ENCODE measurements at regions not wholly inside any gene's neighbourhood (a gene's known extent, or its start where the extent isn't known, plus 50 kb on each side); places are given as distances from the start of the nearest gene placed in this dataset.

DNA sequence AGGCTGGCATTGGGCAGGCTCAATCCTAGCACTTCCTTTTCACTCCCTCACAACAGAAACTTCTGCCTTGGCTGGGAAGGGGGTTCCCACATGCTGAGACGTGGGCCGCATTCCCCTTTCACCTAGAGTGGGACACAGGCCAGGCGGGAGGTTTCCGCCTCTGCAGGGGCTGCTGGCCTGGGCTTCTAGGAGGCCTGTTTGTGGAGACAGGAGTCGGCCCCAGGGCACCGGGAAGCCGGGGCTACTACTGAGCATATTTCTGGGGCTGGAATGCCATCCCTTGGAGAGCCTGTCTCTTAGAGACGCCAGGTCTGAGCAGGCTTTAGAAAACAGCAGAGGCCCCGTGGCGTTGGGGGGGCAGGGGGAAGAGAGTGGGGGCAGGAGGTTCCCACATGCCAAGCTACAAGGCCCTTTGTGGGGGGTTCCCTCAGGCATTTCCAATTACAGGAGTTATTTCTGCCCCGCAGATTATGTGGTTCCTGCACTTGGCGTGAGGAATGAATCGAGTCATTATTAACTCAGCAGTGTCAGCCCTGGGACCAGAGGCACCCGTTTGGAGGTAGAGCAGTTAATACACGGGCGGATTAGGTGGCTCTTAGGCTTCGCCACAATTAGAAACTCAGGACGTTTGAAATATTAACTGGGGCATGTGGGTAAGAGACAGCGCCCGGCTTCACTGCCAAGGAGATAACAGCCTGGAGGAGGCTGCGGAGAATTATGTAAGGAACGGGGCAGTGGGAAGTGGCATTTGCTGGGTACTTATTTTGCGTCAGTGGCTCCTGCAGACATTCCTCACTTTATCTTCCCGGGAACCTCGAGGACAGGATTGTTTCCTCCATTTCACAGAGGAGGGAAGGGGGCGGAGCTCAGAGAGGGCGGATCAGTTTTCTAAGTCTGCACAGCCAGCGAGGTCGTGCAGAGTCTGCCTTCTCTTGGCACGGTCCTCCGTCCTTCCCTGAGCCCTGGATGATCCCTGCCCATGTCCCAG, 162.5 kb downstream of the MAF start:
- DNase-seq = no peak

DNA sequence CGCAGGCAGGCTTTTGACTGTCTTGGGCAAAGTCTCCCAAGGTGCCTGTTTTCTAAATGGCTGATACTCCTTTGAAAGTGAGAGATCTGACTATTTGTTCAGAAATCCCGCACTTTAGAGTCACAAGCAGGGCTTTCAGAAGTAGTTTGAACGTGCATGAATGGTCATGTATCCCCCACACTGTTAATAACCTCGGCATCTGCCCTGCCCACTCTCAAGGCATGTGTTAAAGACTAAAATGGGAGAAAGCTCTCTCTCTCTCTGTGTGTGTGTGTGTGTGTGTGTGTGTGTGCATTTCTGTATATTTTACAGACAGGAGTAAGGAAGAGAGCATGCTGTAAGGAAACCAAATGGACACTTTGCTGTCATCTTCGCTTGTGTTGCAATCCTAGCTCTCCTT, 163.7 kb downstream of the MAF start:
- DNase-seq = no peak

GRCh38 chr16:79434771-79435170, 165.8 kb downstream of the MAF start:
- DNase-seq = no peak

DNA sequence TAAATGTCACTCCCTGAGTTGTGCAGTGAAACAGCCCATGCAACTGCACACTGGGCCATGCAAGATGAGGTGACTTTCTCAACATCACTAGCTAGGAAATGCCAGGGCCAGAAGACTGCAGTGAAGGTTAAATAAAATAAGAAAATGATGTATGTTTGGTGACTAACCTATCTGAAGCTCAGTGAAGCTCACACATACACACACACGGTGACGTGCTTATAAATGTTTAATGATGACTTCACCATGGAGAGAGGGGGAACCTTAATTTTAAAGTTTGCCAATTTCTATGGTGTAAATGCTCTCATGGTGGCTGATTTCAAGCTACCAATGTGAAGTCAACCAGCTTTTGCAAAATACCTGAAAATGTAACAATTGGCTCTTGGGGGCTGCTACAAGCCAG, 166.4 kb downstream of the MAF start:
- no peak for DNase-seq

DNA sequence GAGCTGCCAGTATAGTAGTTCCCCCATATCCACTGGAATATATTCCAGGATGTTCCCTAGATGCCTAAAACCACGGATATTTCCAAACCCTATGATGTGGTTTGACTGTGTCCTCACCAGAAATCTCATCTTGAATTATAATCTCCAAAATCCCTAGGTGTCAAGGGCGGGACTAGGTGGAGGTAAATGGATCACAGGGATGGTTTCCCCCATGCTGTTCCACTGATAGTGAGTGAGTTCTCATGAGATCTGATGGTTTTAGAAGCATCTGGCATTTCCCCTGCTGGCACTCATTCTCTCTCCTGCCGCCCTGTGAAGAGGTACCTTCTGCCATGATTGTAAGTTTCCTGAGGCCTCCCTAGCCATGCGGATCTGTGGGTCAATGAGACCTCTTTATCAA, 168.6 kb downstream of the MAF start:
- DNase-seq = no peak

GRCh38 chr16:79430191-79430678, 170.3 kb downstream of the MAF start:
- DNase-seq = no peak

DNA sequence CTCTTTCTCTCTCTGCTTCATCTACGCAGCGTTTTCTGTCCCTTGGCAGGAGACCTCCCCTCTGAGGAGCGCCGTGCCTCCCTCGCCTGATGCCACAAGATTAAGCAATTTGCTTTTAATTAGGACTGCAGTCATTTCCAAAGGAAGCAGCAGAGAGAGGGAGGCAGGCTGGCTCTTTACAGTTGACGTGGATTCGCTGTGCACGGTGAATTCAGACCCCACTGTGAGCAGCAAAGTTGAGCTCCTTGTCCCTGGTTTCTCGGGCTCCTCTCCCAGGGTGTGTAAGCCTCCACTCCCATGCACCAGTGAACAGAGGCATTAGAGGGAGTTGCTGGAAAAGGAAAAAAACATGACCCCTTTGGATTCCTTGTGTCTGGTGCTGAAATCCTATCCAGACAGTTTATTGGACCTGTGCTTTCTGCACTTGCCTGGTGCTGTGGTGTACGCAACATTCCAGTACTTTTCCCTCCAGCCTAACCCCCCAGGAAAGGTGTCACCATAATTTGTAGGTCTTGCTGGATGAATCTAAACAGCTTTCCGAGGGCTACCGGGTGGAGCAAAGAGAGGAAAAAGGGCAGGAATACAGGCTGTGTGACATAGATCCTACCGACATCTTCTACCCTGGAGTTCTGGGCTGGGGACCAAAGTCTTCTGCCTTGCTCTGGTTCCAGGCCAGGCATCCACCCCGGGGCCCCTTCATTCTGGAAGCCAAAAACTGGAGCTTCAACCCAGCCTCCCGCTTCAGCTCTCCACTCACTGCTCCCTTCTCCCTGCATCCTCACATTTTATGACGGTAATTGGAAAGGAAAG, 171.0 kb downstream of the MAF start:
- DNase-seq = no peak

GRCh38 chr16:79426663-79427062, 173.9 kb downstream of the MAF start:
- DNase-seq = no peak

DNA sequence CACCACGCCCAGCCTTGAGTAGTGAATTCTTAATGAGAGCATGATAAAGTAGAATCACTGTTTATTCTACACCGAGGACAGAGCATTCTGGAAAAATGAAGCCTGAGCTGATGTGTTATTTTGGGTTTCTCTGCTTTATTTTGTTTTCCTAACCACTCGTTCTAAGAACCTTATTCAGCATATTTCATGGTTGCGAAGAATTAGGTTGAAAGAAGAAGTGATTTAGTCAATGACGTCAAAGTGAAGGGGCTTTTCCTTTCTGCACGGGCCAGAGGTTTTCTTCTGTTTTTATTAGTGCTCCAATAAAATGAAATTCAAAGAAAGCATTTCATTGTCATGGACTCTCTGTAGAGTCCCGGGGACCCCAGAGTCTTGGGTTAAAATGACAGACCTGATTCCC, 178.5 kb downstream of the MAF start:
- DNase-seq = no peak

DNA sequence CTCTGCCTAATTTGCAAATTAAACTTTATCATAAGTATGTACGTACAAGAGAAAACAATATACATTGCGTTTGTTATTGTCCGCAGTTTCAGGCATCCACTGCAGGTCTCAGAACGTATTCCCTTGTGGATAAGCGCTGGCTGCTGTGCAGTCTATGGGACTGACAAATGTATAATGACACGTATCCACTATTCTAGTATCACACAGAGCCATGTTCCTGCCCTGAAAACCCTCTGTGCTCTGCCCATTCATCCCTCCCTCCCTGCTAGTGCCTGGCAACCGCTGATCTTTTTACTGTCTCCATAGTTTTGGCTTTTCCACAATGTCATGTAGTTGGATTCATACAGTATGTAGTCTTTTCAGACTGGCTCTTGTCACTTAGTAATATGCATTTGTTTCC, 179.4 kb downstream of the MAF start:
- DNase-seq = no peak

DNA sequence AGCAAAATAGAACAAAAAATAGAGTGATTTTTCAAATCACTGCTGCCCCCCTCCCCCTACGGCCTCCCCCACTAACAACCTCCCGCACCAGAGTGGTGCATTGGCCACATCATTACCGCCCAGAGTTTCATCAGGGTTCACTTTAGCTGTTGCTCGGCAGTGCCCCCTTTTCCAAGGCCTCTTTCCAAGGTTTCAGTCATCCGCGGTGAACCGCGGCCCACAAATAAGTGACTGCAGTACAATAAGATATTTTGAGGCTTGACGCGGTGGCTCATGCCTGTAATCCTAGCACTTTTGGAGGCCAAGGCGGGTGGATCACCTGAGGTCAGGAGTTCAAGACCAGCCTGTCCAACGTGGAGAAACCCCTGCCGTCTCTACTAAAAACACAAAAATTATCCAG, 180.0 kb downstream of the MAF start:
- no peak for DNase-seq

DNA sequence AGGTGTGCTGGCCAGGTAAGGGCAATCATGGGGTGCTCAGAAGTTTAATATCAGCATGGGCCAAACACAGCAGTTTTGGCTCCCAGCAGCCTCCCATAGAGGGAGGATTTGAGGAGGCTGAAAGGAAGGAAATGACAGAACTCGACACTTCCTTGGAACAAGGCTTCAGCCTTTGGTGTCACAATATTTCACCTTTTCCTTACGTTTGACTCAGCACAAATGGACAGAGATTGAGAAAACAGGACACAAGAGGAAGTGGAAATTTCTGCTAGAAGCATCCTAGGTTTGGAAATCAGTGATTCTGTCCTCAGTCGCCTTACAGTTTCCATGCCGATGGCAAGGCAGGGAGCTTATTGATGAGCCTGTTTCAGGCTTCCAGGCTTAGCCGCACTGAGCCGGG, 181.4 kb downstream of the MAF start:
- no peak for DNase-seq

- no peak for DNase-seq
Observed at GRCh38 chr16:79417601-79418008, 182.9 kb downstream of the MAF start.

DNA sequence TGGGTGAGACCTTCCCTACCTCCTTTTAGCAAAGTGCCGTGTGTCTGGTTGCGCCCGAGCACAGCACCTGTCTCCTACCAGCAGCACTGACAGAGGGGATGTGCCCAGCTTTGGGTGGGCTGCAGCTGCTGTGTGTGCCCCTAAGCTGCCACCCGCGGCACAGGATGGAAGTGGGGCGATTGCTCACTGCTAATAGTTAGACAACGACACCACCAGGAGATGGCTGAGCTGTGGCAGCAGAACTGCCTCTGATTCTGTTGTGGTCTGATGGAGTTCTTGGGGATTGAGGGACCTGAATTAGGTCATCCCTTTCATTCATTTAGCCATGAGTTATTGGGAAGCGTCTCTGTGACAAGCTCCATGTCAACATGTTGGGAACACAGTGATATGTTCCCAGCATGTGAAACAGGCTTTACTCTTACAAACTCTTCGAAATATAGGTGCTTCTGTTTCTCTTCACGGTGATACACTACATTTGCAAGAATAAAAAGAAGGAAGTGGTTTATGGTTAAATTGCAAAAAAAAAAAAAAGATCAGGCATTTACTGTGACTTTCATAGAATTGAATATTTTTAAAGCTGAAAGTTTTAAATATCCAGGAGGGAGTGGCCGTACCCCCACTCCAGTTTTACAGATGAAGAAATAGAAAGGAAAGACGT, 184.4 kb downstream of the MAF start:
- no peak for DNase-seq

DNA sequence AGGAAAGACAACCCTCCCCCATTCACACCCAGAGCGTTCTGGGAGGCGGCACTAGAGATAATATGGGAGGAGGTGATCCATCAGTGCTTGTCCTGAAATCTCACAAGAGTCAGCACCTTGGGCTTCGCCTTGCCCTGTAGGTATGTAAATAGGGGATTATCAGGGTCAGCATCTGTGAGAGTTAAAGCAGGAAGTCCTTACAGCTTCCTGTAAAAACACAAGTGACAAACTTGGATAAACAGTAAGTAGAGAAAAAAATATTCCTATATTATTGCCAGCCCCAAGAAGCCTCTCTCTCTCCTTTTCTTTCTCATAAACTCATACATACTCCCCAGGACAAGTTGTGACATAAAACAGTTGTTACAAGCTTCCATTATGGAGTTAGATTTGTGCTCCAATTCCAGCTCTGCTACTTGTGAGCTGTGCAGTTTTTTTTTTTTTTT, 187.7 kb downstream of the MAF start:
- no peak for DNase-seq

- DNase-seq = no peak
Observed at GRCh38 chr16:79411805-79412204, 188.7 kb downstream of the MAF start.

- no peak for DNase-seq
Observed at GRCh38 chr16:79411357-79411756, 189.2 kb downstream of the MAF start.

DNA sequence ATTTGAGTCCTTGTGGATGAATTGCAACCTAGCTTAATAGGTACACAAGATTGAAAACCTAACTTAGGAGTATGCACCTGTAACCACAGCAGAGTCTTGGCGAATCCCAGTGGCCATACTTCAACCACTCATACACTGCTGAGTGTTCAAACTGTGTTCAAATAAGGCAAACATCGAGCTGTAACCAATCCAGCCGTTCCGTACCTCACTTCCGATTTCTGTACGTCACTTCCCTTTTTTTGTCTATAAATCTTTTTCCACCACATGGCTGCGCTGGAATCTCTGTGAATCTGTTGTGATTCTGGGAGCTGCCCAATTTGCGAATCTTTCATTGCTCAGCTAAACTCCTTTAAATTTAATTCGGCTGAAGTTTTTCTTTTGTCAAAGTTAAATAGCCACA, 190.6 kb downstream of the MAF start:
- DNase-seq = no peak

GRCh38 chr16:79408355-79408754, 192.2 kb downstream of the MAF start:
- DNase-seq = no peak

- no peak for DNase-seq
Observed at GRCh38 chr16:79407461-79408135, 192.9 kb downstream of the MAF start.

DNA sequence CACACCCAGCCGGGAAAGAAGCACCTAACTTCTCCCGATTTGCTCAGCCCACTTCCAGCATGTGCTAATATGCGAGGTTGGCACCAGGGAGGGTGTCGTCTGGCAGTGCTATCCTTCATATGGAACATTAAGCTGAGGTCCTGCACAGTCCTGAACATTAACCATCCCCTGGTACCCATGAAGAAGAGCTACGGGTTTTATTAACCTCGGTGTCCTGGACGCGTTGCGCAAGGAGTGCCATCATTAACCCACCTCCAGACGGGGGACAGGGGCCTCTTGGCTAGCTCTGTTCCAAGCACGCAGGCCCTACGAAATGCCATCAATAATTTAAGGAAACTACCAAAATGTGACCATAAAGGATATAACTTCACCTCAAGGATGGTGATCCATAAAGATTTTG, 193.5 kb downstream of the MAF start:
- DNase-seq = no peak

GRCh38 chr16:79404571-79404970, 196.0 kb downstream of the MAF start:
- no peak for DNase-seq

DNA sequence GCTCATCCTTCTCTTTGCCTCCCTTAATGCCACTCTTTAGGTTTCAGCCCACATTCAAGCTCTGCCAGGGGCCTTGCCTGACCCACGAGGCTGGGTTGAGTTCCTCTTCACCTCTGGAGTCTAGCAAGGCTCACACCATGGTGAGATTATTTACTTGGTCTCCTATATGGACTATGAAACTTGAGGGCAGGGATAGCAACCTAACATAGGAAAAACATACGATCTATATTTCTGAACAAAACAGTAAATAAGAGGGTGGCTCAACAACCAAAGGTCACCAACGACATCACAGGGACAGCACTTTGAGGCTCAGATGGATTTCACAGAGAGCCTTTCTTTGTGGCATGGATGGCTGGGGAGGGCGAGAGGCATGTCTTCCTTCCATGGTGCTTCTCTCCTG, 197.0 kb downstream of the MAF start:
- no peak for DNase-seq

Data from NCI-H524 treated with DMSO at 0.1 percent for 48 hours (cell line).